ENCODE measurements at regions not wholly inside any gene's neighbourhood (a gene's known extent, or its start where the extent isn't known, plus 50 kb on each side); places are given as distances from the start of the nearest gene placed in this dataset.

GRCh38 chr22:49052023-49052538 lies 775.6 kb downstream of the BRD1 start:
- no peak for DNase-seq

GRCh38 chr22:49051491-49052022 lies 776.1 kb downstream of the BRD1 start:
- DNase-seq = no peak

- no peak for DNase-seq
Observed at GRCh38 chr22:49049691-49050090, 778.0 kb downstream of the BRD1 start.

GRCh38 chr22:49048591-49048990 lies 779.1 kb downstream of the BRD1 start:
- no peak for DNase-seq

GRCh38 chr22:49047447-49047846 lies 780.2 kb downstream of the BRD1 start:
- no peak for DNase-seq

- peak; percentile 6 for DNase-seq
Observed at GRCh38 chr22:49046546-49047361, 780.9 kb downstream of the BRD1 start.

- no peak for DNase-seq
Observed at GRCh38 chr22:49046000-49046545, 781.6 kb downstream of the BRD1 start.

- DNase-seq = no peak
Observed at GRCh38 chr22:49045276-49045675, 782.4 kb downstream of the BRD1 start.

- no peak for DNase-seq
Observed at GRCh38 chr22:49044776-49045175, 782.9 kb downstream of the BRD1 start.

- DNase-seq = no peak
Observed at GRCh38 chr22:49044091-49044490, 783.6 kb downstream of the BRD1 start.

GRCh38 chr22:49042877-49043859 lies 784.5 kb downstream of the BRD1 start:
- DNase-seq = no peak

- DNase-seq = no peak
Observed at GRCh38 chr22:49042066-49042465, 785.6 kb downstream of the BRD1 start.

GRCh38 chr22:49040754-49041467 lies 786.8 kb downstream of the BRD1 start:
- no peak for DNase-seq

- DNase-seq = no peak
Observed at GRCh38 chr22:49040111-49040510, 787.6 kb downstream of the BRD1 start.

GRCh38 chr22:49039625-49040024 lies 788.0 kb downstream of the BRD1 start:
- no peak for DNase-seq

GRCh38 chr22:49037701-49038245 lies 789.9 kb downstream of the BRD1 start:
- no peak for DNase-seq

GRCh38 chr22:49036513-49036912 lies 791.2 kb downstream of the BRD1 start:
- DNase-seq = no peak

- no peak for DNase-seq
Observed at GRCh38 chr22:49035818-49036457, 791.7 kb downstream of the BRD1 start.

GRCh38 chr22:49034836-49035817 lies 792.5 kb downstream of the BRD1 start:
- no peak for DNase-seq

- DNase-seq = no peak
Observed at GRCh38 chr22:49033616-49034015, 794.1 kb downstream of the BRD1 start.
